ENCODE measurements at regions not wholly inside any gene's neighbourhood (a gene's known extent, or its start where the extent isn't known, plus 50 kb on each side); places are given as distances from the start of the nearest gene placed in this dataset.

DNA sequence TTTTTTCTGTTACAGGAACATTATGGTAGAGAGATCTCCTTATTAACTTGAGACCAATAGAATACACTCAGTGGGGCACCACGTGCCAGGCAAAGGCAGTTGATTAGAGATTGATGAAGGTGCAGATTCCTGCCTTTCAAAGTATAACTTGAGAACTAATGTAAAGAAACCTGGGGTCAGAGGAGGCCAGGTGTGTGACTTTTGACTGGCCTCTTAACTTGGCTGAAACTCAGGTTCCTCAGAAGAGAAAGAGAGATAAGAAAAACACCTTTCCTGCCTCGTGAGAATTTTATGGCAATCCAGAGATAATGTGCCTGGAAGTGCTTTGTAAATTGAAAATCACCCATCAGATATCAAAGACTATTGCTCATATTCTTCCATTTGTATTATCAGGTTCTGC lies 110.7 kb upstream of the GZMB start:
- no peak overlapping the region for H3K4me3 ChIP-seq
- H3K27ac ChIP-seq, result no peak overlapping the region
- no peaks in the 10 kb centered on the region for H3K27me3 ChIP-seq
- no peaks in the 10 kb centered on the region for H3K4me1 ChIP-seq
- intact Hi-C loops (cut with DNase I), result no loop called here
- H3K9me3 ChIP-seq, result no peaks in the 10 kb centered on the region
- H3K36me3 ChIP-seq, result no peaks in the 10 kb centered on the region
- no peak for DNase-seq
- TF ChIP-seq, protein P1, sequence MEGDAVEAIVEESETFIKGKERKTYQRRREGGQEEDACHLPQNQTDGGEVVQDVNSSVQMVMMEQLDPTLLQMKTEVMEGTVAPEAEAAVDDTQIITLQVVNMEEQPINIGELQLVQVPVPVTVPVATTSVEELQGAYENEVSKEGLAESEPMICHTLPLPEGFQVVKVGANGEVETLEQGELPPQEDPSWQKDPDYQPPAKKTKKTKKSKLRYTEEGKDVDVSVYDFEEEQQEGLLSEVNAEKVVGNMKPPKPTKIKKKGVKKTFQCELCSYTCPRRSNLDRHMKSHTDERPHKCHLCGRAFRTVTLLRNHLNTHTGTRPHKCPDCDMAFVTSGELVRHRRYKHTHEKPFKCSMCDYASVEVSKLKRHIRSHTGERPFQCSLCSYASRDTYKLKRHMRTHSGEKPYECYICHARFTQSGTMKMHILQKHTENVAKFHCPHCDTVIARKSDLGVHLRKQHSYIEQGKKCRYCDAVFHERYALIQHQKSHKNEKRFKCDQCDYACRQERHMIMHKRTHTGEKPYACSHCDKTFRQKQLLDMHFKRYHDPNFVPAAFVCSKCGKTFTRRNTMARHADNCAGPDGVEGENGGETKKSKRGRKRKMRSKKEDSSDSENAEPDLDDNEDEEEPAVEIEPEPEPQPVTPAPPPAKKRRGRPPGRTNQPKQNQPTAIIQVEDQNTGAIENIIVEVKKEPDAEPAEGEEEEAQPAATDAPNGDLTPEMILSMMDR (IDR thresholded peaks at IDR 0.05), result no peak
- no peak for ATAC-seq

DNA sequence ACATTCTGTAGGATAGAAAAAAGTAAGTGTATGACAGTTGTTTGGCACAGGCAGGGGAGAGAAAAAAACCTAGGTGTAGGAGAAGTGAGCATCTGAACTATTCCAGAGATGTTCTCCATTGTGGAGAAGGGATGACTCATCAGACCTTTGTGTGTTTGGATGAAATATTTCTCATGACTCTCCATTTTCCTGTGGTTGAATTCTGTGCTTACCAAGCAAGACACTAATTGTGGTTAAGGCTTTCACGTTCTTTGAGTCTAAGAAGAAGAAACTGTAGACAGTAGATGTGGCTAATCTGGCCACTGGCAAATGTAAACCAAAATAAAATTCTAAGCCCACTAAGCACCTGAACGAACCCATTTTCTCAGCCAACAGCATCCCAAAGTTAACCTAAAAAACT lies 107.9 kb upstream of the GZMB start:
- Histone ChIP-seq H3K4me1 (no peaks in the 10 kb centered on the region), H3K27ac (no peak overlapping the region), H3K27me3 (no peaks in the 10 kb centered on the region), H3K9me3 (no peaks in the 10 kb centered on the region), H3K36me3 (no peaks in the 10 kb centered on the region), H3K4me3 (no peak overlapping the region)
- DNase-seq, result no peak
- TF ChIP-seq, protein P1 (IDR thresholded peaks at IDR 0.05), result no peak
- intact Hi-C loops (cut with DNase I), result no loop called here
- no peak for ATAC-seq

DNA sequence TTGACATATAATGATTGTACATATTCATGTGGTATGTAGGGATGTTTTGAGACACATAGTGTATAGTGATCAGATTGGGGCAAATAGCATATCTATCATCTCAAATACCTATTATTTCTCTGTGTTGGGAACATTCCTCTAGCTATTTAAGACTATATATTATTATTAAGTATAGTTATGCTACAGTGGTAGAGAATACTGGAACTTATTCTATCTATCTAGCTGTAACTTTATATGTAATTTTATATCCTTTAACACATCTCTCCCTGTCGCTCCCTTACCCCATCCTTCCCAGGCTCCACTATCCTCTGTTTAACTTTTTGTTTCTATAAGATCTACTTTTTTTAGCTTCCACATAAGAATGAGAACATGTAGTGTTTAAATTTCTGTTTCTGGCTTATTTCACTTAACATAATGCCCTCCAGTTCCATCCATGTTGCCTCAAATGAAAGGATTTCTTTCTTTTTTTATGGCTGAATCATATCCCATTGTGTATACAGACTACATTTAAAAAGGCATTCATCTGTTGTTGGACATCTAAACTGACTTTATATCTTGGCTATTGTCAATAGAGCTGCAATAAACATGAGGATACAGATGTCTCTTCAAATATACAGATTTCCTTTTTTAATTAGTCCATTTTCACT lies 102.1 kb upstream of the GZMB start:
- no peak for DNase-seq
- TF ChIP-seq, protein P1 (IDR thresholded peaks at IDR 0.05), result no peak
- no peak for ATAC-seq
- no peaks in the 10 kb centered on the region for H3K27me3 ChIP-seq
- H3K9me3 ChIP-seq, result no peaks in the 10 kb centered on the region
- H3K36me3 ChIP-seq, result no peaks in the 10 kb centered on the region
- H3K4me1 ChIP-seq, result no peaks in the 10 kb centered on the region
- H3K4me3 ChIP-seq, result no peak overlapping the region
- H3K27ac ChIP-seq, result no peak overlapping the region
- intact Hi-C loops (cut with DNase I), result loop anchor here (10.0 kb wide), 1 partner anchor 419 kb away; no protein-coding TSS in a partner anchor

DNA sequence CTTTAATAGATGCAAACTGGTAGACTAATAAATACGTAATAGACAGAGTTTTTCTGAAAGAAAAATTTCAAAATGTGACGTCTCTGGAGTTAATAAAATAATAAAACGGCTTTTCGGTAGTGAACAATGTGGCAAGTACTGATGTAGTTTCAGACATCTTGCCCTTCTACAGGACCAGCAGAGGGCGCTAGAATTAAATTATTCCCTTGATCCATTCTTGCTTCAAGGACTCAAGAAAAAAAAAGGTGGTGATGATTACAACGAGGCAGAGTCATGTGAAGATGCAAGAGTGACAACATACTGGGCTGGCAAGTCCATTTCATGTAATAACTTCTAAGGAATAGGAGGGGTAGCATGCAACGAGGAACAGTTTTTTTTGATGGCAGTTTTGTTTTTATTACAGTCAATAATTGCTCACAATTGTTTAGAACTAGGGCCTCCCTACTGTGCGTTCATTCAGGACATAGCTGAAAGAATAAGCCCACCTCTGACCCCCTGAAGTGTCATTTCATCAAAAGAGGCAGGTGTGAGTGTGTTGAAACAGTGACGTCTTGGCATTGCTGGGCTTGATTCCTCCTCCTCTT lies 101.0 kb upstream of the GZMB start:
- intact Hi-C loops (cut with DNase I), result loop anchor here (10.0 kb wide), 1 partner anchor 420 kb away; no protein-coding TSS in a partner anchor
- Histone ChIP-seq H3K4me3 (no peak overlapping the region), H3K4me1 (no peaks in the 10 kb centered on the region), H3K9me3 (no peaks in the 10 kb centered on the region), H3K27me3 (no peaks in the 10 kb centered on the region), H3K27ac (no peak overlapping the region), H3K36me3 (no peaks in the 10 kb centered on the region)
- DNase-seq, result no peak
- TF ChIP-seq, protein P1 (IDR thresholded peaks at IDR 0.05), result peak; percentile 78
- peak; percentile 79 for ATAC-seq

DNA sequence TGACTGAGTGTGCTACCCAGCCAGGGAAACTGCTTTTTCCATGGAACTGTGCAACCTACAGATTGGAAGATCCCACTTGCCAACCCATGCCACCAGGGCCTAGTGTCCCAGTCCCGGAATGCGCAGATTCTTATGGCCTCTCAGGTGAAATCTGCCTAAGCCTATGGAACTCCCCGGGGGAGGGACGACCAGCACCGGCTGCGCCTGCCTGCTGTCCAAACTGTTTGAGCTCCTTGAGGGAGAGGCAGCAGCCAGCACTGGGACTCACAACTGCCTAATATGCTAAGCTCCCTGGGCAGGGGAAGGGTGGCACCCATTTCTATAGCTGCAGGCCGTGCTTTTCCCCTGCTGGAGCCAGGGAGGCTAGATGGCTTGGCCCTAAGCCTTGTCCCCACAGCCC lies 92.5 kb upstream of the GZMB start:
- intact Hi-C loops (cut with DNase I), result no loop called here
- H3K4me3 ChIP-seq, result no peak overlapping the region
- no peak overlapping the region for H3K27ac ChIP-seq
- H3K9me3 ChIP-seq, result no peaks in the 10 kb centered on the region
- no peaks in the 10 kb centered on the region for H3K4me1 ChIP-seq
- TF ChIP-seq, protein P1 (IDR thresholded peaks at IDR 0.05), result no peak
- ATAC-seq (no peak), DNase-seq (peak; percentile 44)
- no peaks in the 10 kb centered on the region for H3K36me3 ChIP-seq
- H3K27me3 ChIP-seq, result no peaks in the 10 kb centered on the region

Data from upper lobe of right lung (tissue), 1 donor.